RCC 7860 (cell line): ENCODE measurements at regions not wholly inside any gene's neighbourhood (a gene's known extent, or its start where the extent isn't known, plus 50 kb on each side); places are given as distances from the start of the nearest gene placed in this dataset.
A peak's percentile ranks its signal among the peaks of the same experiment; 100 is the strongest.

ENCODE experiments used
- DNase-seq: peaks from one replicate; pipeline ENCODE4 v3.0.0-alpha.2; 2015; ENCODE audit warnings: low spot score
- FAIRE-seq: peaks from 2 replicates; lab custom pipeline; 2012; peaks lifted over from hg19 to GRCh38; lab: Jason Lieb, UNC

DNA sequence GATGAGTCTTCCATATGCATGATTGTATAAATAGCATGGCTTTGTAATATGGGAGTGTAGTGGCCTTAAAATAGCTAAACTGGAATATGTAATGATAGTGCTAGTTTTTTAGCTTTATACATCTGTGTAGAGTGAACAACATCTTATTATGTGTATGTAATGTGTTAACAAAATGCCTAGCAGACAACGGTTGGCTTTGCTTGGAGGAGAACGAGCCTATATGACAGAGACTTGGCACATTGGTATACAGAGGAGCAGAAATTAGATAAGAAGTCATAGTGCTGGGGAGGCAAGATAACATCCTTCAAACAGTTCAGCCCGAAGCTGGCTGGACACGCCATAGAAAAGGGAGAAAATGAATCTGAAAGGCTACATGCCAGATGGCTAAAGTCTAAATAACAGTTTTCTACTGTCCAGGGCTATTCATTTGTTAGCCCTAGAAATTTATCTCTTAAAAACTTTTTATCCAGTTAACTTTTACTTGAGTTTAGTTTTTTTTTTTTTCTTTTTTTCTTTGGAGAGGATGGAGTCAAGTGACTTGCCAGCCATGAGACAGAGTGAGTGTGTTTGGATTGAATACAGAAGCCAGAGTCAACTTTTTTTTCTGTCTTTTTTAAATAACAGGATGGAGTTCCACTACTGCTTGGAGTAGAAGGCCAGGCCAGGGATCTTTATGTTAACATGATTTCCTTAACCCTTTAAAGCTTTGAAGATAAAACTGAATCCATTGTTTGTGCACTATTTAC lies 214.4 kb upstream of the ACTBL2 start:
- DNase-seq (no peak), FAIRE-seq (no peak)

- no peak for DNase-seq
Observed at GRCh38 chr5:57696389-57696769, 213.8 kb upstream of the ACTBL2 start.

GRCh38 chr5:57695706-57696388 lies 213.2 kb upstream of the ACTBL2 start:
- FAIRE-seq (no peak), DNase-seq (no peak)

More at GRCh38 chr5:57696389-57696769, 213.8 kb upstream of the ACTBL2 start:
- no peak for FAIRE-seq

GRCh38 chr5:57695179-57695578 lies 212.6 kb upstream of the ACTBL2 start:
- FAIRE-seq (no peak), DNase-seq (no peak)

GRCh38 chr5:57693488-57694305 lies 211.1 kb upstream of the ACTBL2 start:
- DNase-seq: no peak
- no peak for FAIRE-seq

DNA sequence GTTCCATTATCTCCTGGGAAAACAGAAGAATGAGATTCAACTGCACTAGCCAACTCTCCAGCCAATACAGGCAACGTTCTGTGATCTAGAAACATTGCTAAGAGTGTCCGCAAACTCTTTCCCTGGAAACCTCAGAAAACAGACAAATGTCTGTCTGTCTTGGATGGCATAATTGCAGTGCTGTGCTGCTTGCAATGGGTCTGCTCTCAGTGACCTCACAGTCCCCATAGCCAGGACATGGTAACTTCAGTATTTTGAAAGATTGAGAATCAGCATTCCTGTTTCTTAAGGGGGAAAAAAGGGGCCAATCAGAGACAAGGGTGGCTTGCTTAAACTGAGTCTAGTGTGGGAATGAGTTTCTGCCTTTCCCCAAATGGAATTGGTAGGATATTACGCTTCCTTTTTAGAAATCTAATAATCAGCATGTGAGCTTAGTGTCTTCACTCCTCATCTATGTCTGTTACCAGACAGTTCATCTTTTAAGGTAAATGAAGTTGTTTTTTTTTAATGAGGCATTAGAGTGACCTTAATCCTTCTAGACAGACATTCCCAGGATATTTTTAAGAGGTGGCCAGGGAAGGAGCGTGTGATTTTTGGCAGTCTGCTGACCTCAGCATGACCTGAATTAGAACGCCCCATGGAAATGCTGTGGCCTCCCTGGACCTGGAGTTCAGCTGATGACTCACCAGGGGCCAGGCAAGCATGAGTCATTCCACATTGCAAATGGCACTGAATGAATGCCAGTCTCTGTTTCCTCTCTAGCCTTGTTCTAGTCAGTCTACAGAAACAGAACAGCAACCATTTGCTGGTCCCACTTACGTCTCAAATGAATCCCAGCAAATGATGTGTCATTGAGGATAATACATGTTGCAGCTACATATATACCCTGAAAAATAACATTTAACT lies 210.2 kb upstream of the ACTBL2 start:
- DNase-seq: peak; percentile 86
- FAIRE-seq: peak; percentile 85

GRCh38 chr5:57690724-57691123 lies 208.1 kb upstream of the ACTBL2 start:
- no peak for DNase-seq
- FAIRE-seq: no peak

DNA sequence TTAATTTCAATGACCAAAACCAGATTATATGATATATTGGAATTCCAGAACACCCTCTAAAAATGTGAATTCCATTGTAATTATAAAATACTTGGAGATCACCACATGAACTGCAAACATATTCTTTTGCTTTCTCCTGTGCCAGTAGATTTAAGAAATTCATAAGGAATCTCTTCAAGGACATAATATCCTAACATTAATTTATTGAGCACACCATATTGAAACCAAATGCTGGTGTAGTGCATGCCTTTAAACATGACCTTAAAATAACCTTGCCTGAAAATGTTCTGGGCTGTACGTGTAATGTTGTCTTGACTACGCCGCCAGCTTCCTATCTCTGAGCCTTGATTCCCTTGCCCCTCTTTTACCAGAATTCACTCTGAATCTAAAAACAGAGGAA lies 205.0 kb upstream of the ACTBL2 start:
- DNase-seq: no peak
- no peak for FAIRE-seq

DNA sequence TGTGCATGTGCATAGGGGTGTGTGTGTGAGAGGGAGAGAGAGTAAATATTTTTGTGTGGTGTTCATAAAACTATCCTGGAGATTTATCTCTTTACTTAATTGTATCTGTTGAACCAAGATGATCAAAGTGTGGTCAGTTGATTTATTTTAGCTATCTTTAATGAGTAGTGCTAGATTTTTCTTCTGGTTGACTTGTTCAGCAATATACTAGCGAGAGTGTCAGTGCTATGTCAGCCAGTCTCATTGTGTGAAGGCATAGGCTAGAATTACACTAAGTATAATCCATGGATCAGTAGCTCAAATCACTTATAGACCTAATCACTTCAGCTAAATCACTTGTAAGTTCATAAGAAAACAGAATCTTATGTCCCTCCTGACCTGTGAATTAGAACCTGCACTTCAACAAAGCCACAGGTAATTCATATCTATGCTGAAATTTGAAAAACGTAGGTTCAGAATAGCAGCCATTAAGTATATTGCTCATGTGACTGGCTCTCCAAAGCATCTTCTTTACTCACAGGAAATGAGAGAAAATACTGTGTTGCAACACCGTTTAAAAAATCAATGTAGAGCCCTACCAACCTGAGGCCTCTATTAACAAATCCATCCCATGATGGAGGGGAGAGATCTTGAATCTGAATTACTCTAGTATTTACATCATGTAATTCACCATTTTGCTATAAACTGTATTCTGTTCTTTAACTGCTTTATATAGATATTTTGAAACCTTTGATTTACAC lies 203.1 kb upstream of the ACTBL2 start:
- FAIRE-seq (no peak), DNase-seq (no peak)

DNA sequence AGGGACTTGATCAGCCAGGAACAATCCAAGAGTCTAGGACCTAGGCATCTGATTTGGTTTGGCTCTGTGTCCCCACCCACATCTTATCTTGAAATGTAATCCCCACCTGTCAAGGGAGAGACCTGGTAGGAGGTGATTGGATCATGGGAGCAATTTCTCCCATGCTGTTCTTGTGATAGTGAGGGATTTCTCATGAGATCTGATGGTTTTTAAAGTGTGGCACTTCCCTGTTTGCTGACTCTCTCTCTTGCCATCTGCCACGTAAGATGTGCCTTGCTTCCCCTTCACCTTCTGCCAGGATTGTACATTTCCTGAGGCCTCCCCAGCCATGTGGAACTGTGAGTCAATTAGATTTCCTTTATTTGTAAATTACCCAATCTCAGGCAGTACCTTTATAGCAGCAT lies 201.7 kb upstream of the ACTBL2 start:
- FAIRE-seq: no peak
- DNase-seq: no peak

- FAIRE-seq: no peak
- no peak for DNase-seq
Observed at GRCh38 chr5:57683036-57683630, 200.5 kb upstream of the ACTBL2 start.

GRCh38 chr5:57681942-57682341 lies 199.3 kb upstream of the ACTBL2 start:
- DNase-seq: no peak
- no peak for FAIRE-seq

DNA sequence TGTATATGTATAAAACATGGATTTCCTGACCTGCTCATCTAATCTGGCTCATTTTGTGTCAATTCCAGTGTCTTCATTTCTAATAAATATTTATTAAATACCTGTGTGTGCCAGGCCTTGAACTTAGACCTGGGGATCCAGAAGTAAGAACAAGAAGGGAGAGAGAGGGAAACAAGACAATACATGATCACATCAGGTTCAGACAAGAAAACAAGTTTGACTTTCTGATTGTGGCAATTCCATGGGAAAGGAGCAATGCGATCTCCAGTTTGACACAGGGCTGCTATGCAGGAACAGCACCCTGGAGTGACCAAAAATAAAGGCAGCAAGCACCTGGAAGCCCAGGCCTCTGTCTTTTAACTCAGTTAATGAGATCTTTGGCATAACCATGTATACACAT lies 198.1 kb upstream of the ACTBL2 start:
- FAIRE-seq (no peak), DNase-seq (no peak)

GRCh38 chr5:57677235-57677634 lies 194.6 kb upstream of the ACTBL2 start:
- no peak for FAIRE-seq

DNA sequence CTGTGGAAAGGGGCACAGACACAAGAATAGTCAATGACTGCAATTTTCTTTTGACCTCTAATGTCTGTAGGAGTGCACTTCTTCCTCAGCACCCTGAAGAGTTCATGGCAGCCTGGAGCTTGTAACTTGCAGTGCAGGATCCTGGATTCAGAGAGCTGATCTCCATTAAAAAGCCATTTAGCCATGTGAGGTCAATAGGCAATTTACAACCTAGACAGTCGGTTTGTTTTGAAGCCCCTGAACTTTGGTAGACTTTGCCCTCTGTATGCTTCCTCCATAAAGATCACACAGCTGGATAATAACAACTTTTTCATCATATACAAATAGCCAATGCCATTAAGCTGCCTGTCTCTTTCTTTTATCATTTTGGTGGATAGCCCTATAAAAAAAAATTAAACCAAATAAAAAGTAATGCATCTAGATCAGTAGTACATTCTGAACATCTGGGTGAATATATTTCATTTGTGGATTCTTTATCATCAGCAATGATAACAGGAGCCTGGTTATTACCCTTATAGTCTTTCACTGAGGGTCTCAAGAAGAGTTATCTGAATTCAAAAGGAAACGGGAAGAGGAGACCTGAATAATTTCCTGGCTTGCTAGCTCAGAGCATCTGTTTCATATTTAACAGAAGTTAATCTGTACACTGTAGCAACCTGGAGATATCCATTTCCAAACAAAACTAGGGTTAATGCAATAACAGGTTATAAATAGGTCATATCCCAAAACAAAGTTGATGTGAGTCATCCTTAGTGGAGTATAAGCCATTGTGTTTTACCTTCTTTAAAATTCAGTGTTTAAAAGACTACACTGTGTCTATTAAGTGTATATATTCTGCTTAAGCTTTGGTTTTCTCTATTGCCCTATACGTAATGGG lies 193.8 kb upstream of the ACTBL2 start:
- no peak for DNase-seq
- no peak for FAIRE-seq

More at GRCh38 chr5:57677235-57677634, 194.6 kb upstream of the ACTBL2 start:
- no peak for DNase-seq

- DNase-seq (no peak), FAIRE-seq (no peak)
Observed at GRCh38 chr5:57675236-57675635, 192.6 kb upstream of the ACTBL2 start.

- FAIRE-seq (no peak), DNase-seq (no peak)
Observed at GRCh38 chr5:57671371-57671770, 188.8 kb upstream of the ACTBL2 start.

- no peak for FAIRE-seq
Observed at GRCh38 chr5:57666582-57666981, 184.0 kb upstream of the ACTBL2 start.

More at GRCh38 chr5:57666582-57666981, 184.0 kb upstream of the ACTBL2 start:
- DNase-seq: no peak
